HEK293 (cell line): ENCODE measurements at regions not wholly inside any gene's neighbourhood (a gene's known extent, or its start where the extent isn't known, plus 50 kb on each side); places are given as distances from the start of the nearest gene placed in this dataset.

Source experiments
- CTCF ChIA-PET: fragments of 350-600 bp; formaldehyde crosslinking; extraction: SDS; loops from one replicate; lab custom pipeline; 2021; ENCODE audit warnings: antibody characterized with exemption; lab: Yijun Ruan, JAX
- POLR2A ChIA-PET: fragments of 300-600 bp; formaldehyde crosslinking; extraction: SDS; loops from one replicate; lab custom pipeline; 2020; ENCODE audit warnings: antibody characterized with exemption, inconsistent platforms; lab: Yijun Ruan, JAX
- H3K27ac ChIP-seq: fragments of 200-500 bp; sonication (Bioruptor generic); 2 replicates; pipeline ENCODE4 v1.5.1; 2014; ENCODE audit warnings: low read depth, low read length, control low read depth, inconsistent platforms; ENCODE audit errors: extremely low read depth
- H3K36me3 ChIP-seq, 2 experiments: fragments of 200-500 bp in 1 of 2; sonication (Bioruptor generic) in 1 of 2; 1 replicate in 1 of 2; 2 replicates in 1 of 2; pipeline ENCODE4 v1.5.1; 2014 to 2017; ENCODE audit warnings: inconsistent platforms in 2 of 2, low read length in 2 of 2; ENCODE audit not compliant: control insufficient read depth in 2 of 2, insufficient read depth in 1 of 2
- H3K4me1 ChIP-seq: fragments of 200-500 bp; sonication (Bioruptor generic); 2 replicates; pipeline ENCODE4 v1.5.1; 2014; ENCODE audit warnings: mild to moderate bottlenecking, low read length, inconsistent platforms; ENCODE audit not compliant: control insufficient read depth, insufficient read depth
- H3K4me3 ChIP-seq: 2 replicates; pipeline ENCODE4 v1.5.1; 2011; ENCODE audit warnings: low read depth, mild to moderate bottlenecking, control low read depth, low read length, moderate library complexity
- H3K9me3 ChIP-seq: fragments of 200-500 bp; sonication (Bioruptor generic); 2 replicates; pipeline ENCODE4 v1.5.1; 2014; ENCODE audit warnings: low read depth, low read length, inconsistent platforms; ENCODE audit not compliant: control insufficient read depth, insufficient read depth
- BCL11A ChIP-seq: fragments of 450-650 bp; formaldehyde crosslinking; IDR thresholded peaks from 2 replicates; pipeline ENCODE4 v1.5.1; 2016; ENCODE audit warnings: low read depth, missing biosample characterization, missing genetic modification characterization
- EGR2 ChIP-seq: fragments of 450-650 bp; formaldehyde crosslinking; IDR thresholded peaks from 2 replicates; pipeline ENCODE4 v1.5.1; 2016; ENCODE audit warnings: low read depth, missing biosample characterization, missing genetic modification characterization
- GLI4 ChIP-seq: fragments of 450-650 bp; formaldehyde crosslinking; IDR thresholded peaks from 2 replicates; pipeline ENCODE4 v1.5.1; 2016; ENCODE audit warnings: missing biosample characterization, missing genetic modification characterization
- HOXD13 ChIP-seq: sonication (generic); formaldehyde crosslinking; IDR thresholded peaks from 2 replicates; pipeline ENCODE4 v1.8.0; 2022; ENCODE audit warnings: missing genetic modification reagents, borderline replicate concordance
- KLF10 ChIP-seq: fragments of 450-650 bp; IDR thresholded peaks from 2 replicates; pipeline ENCODE4 v1.5.1; 2018; ENCODE audit warnings: missing biosample characterization, mild to moderate bottlenecking, missing genetic modification characterization
- MZF1 ChIP-seq: fragments of 450-650 bp; formaldehyde crosslinking; IDR thresholded peaks from 2 replicates; pipeline ENCODE4 v1.5.1; 2017; ENCODE audit warnings: missing biosample characterization, missing genetic modification characterization, borderline replicate concordance
- SP3 ChIP-seq: fragments of 450-650 bp; formaldehyde crosslinking; IDR thresholded peaks from 2 replicates; pipeline ENCODE4 v1.5.1; 2016; ENCODE audit warnings: missing biosample characterization, missing genetic modification characterization
- ZBTB26 ChIP-seq: fragments of 450-650 bp; formaldehyde crosslinking; optimal IDR thresholded peaks from 2 replicates; pipeline ENCODE3; 2016; ENCODE audit warnings: missing biosample characterization, mild to moderate bottlenecking, missing genetic modification characterization
- ZBTB49 ChIP-seq: fragments of 450-650 bp; formaldehyde crosslinking; IDR thresholded peaks from 2 replicates; pipeline ENCODE4 v1.5.1; 2016; ENCODE audit warnings: missing biosample characterization, missing genetic modification characterization, low read depth
- ZIC2 ChIP-seq: fragments of 450-650 bp; formaldehyde crosslinking; IDR thresholded peaks from 2 replicates; pipeline ENCODE4 v1.5.1; 2016; ENCODE audit warnings: missing biosample characterization, missing genetic modification characterization
- ZNF221 ChIP-seq: fragments of 450-650 bp; formaldehyde crosslinking; IDR thresholded peaks from 2 replicates; pipeline ENCODE4 v1.5.1; 2017; ENCODE audit warnings: missing biosample characterization, missing genetic modification characterization, borderline replicate concordance
- ZNF239 ChIP-seq: fragments of 450-650 bp; formaldehyde crosslinking; IDR thresholded peaks from 2 replicates; pipeline ENCODE4 v1.5.1; 2016; ENCODE audit warnings: missing biosample characterization, missing genetic modification characterization
- ZNF302 ChIP-seq: fragments of 450-650 bp; formaldehyde crosslinking; IDR thresholded peaks from 2 replicates; pipeline ENCODE4 v1.5.1; 2016; ENCODE audit warnings: missing biosample characterization, missing genetic modification characterization, low read depth
- ZNF350 ChIP-seq: fragments of 450-650 bp; formaldehyde crosslinking; IDR thresholded peaks from 2 replicates; pipeline ENCODE4 v1.5.0; 2017; ENCODE audit warnings: missing biosample characterization, mild to moderate bottlenecking, missing genetic modification characterization
- ZNF416 ChIP-seq: fragments of 450-650 bp; formaldehyde crosslinking; IDR thresholded peaks from 2 replicates; pipeline ENCODE4 v1.5.1; 2016; ENCODE audit warnings: missing biosample characterization, missing genetic modification characterization
- ZNF423 ChIP-seq: fragments of 450-650 bp; formaldehyde crosslinking; IDR thresholded peaks from 2 replicates; pipeline ENCODE4 v1.5.1; 2016; ENCODE audit warnings: missing biosample characterization, missing genetic modification characterization
- ZNF510 ChIP-seq: fragments of 450-650 bp; formaldehyde crosslinking; IDR thresholded peaks from 2 replicates; pipeline ENCODE4 v1.5.1; 2018; ENCODE audit warnings: mild to moderate bottlenecking, missing genetic modification characterization, missing biosample characterization; ENCODE audit not compliant: insufficient replicate concordance
- ZNF585B ChIP-seq: fragments of 450-650 bp; formaldehyde crosslinking; IDR thresholded peaks from 2 replicates; pipeline ENCODE4 v1.5.1; 2016; ENCODE audit warnings: missing biosample characterization, missing genetic modification characterization
- ZNF624 ChIP-seq: fragments of 450-650 bp; formaldehyde crosslinking; IDR thresholded peaks from 2 replicates; pipeline ENCODE4 v1.5.1; 2017; ENCODE audit warnings: missing biosample characterization, missing genetic modification characterization
- ZNF843 ChIP-seq: fragments of 450-650 bp; formaldehyde crosslinking; IDR thresholded peaks from 2 replicates; pipeline ENCODE4 v1.5.1; 2016; ENCODE audit warnings: missing biosample characterization, missing genetic modification characterization
- TF ChIP-seq, protein P1 (sequence below): fragments of 450-650 bp; formaldehyde crosslinking; conservative IDR thresholded peaks from 2 replicates; pipeline ENCODE4 v1.5.1; 2016; ENCODE audit warnings: low read depth, missing biosample characterization, missing genetic modification characterization

DNA sequence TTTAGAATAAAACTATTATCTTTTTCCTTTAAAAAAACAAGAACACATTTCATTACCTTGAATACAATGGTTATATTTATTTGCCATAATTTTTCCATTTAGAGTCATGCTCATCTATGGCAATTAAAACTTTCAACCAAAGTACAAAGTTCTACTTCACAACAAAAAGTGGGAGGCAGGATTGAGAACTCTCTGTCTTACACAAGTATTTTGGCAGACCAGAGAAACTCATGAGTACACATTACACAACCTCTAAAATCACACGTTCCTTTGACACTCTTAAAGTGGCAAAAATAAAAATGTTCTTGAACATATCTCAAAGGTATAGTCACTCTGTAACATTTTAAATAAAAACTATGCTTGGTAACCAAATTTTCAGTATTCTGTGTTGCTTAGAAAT, 213.4 kb downstream of the IL15 start:
- no peak for TF ChIP-seq ZNF302
- no peak for TF ChIP-seq KLF10 (tag by site-specific recombination)
- TF ChIP-seq ZNF585B, result no peak
- no peak for TF ChIP-seq HOXD13
- TF ChIP-seq MZF1 (tag by site-specific recombination), result no peak
- H3K27ac ChIP-seq, result no peak overlapping the region
- no peak overlapping the region for H3K4me3 ChIP-seq
- ChIA-PET POLR2A (no interaction called here), CTCF (no interaction called here)
- no peaks in the 10 kb centered on the region for H3K4me1 ChIP-seq
- no peaks in the 10 kb centered on the region for H3K36me3 ChIP-seq
- no peaks in the 10 kb centered on the region for H3K9me3 ChIP-seq

DNA sequence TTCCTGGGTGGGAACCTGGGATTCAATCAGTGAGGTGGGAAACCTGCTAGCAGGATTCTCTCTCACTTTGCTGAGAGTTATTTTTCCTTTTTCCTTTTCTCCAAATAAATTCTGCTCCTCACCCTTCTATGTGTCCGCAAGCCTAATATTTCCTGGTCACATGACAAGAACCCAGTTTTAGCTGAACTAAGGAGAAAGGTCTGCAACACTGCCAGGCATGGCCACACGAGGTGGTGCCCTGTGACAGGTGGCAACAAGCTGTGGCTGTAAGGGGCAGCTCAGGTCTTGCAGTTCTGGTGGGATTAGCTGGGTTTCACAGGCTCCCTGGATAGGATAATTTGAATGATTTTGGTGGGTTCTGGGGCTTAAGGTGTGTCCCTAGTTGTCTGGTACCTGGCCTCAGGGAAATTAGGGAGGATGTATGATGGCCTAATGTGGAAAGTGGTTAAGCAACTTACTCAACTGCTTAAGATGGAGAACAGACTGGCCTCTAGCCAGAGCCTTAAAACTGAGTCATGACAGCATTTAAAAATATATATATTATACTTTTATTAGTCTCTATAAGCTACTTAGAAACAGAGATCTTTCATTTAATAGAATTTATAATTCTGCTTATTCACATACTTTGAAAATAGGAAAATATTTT, 215.0 kb downstream of the IL15 start:
- ChIA-PET POLR2A (no interaction called here), CTCF (no interaction called here)
- Histone ChIP-seq H3K27ac (no peak overlapping the region), H3K4me1 (no peaks in the 10 kb centered on the region), H3K9me3 (no peaks in the 10 kb centered on the region), H3K36me3 (no peaks in the 10 kb centered on the region), H3K4me3 (no peak overlapping the region)
- TF ChIP-seq ZNF221 (tag by site-specific recombination), result no peak
- TF ChIP-seq, protein P1, sequence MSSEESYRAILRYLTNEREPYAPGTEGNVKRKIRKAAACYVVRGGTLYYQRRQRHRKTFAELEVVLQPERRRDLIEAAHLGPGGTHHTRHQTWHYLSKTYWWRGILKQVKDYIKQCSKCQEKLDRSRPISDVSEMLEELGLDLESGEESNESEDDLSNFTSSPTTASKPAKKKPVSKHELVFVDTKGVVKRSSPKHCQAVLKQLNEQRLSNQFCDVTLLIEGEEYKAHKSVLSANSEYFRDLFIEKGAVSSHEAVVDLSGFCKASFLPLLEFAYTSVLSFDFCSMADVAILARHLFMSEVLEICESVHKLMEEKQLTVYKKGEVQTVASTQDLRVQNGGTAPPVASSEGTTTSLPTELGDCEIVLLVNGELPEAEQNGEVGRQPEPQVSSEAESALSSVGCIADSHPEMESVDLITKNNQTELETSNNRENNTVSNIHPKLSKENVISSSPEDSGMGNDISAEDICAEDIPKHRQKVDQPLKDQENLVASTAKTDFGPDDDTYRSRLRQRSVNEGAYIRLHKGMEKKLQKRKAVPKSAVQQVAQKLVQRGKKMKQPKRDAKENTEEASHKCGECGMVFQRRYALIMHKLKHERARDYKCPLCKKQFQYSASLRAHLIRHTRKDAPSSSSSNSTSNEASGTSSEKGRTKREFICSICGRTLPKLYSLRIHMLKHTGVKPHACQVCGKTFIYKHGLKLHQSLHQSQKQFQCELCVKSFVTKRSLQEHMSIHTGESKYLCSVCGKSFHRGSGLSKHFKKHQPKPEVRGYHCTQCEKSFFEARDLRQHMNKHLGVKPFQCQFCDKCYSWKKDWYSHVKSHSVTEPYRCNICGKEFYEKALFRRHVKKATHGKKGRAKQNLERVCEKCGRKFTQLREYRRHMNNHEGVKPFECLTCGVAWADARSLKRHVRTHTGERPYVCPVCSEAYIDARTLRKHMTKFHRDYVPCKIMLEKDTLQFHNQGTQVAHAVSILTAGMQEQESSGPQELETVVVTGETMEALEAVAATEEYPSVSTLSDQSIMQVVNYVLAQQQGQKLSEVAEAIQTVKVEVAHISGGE (tag by site-specific recombination), result no peak

DNA sequence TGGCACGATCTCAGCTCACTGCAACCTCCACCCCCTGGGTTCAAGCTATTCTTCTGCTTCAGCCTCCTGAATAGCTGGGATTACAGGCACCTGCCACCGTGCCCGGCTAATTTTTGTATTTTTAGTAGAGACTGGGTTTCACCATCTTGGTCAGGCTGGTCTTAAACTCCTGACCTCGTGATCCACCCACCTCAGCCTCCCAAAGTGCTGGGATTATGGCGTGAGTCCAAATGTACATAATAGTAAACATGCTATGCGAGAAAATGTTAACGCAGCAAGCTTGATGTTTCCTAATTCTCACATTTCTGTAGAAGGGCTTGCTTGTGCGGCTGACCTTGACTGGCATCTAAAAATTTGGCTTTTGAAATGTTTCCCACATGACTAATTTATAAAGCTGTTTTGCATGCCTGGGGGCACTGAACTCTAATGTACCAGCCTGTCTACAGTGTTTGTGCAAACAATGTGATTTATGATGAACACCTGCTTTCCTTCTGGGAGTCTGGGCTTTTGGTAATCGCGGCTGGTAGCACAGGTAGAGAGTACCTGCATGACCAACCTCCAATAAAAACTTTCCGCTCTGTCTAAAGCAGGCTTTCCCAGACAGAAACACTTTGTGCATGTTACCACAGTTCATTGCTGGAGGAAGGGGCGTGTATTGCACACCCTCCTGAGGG, 216.8 kb downstream of the IL15 start:
- ChIA-PET CTCF (no interaction called here), POLR2A (no interaction called here)
- TF ChIP-seq ZNF416, result no peak
- TF ChIP-seq ZNF239 (tag by site-specific recombination), result no peak
- TF ChIP-seq ZNF423 (tag by site-specific recombination), result no peak
- no peak for TF ChIP-seq ZNF624 (tag by site-specific recombination)
- TF ChIP-seq ZBTB49, result no peak
- Histone ChIP-seq H3K36me3 (no peaks in the 10 kb centered on the region), H3K27ac (no peak overlapping the region), H3K4me1 (no peaks in the 10 kb centered on the region), H3K4me3 (no peak overlapping the region), H3K9me3 (no peaks in the 10 kb centered on the region)

GRCh38 chr4:141858437-141858836, 222.1 kb downstream of the IL15 start:
- Histone ChIP-seq H3K4me1 (no peaks in the 10 kb centered on the region), H3K4me3 (no peak overlapping the region), H3K27ac (no peak overlapping the region), H3K36me3 (no peaks in the 10 kb centered on the region), H3K9me3 (no peaks in the 10 kb centered on the region)
- POLR2A ChIA-PET, result no interaction called here
- CTCF ChIA-PET, result no interaction called here
- TF ChIP-seq BCL11A (tag by site-specific recombination) (no peak), ZNF843 (tag by site-specific recombination) (no peak), ZIC2 (tag by site-specific recombination) (no peak), ZNF350 (no peak), ZNF510 (tag by site-specific recombination) (no peak), EGR2 (tag by site-specific recombination) (no peak), GLI4 (tag by site-specific recombination) (no peak), SP3 (tag by site-specific recombination) (no peak), ZBTB26 (no peak)
